Psoas muscle (tissue), 7 donors: ENCODE measurements at regions not wholly inside any gene's neighbourhood (a gene's known extent, or its start where the extent isn't known, plus 50 kb on each side); places are given as distances from the start of the nearest gene placed in this dataset.
A peak's percentile ranks its signal among the peaks of the same experiment; 100 is the strongest.
"Not testable (repeated sequence)": the region's sequence is repeated elsewhere in the genome, so short reads cannot be mapped to it uniquely, and the experiment has no call there.

ENCODE experiments used
- ATAC-seq, 4 donors: fragments of 200-7000 bp; cut with Tn5 transposase; one replicate each; pipeline ENCODE4 v1.9.1; 2020; ENCODE audit warnings: moderate library complexity in 3 of 4, mild to moderate bottlenecking in 2 of 4
- DNase-seq, 2 donors: peaks; one replicate each; pipeline ENCODE4 v3.0.0-alpha.2; 2020
- H3K27ac ChIP-seq: fragments of 200-600 bp; one replicate; pipeline ENCODE4 v1.8.0; 2022
- H3K27me3 ChIP-seq, 3 donors: fragments of 200-600 bp in 1 of 3; one replicate each; pipeline versions ENCODE4 v1.6.1 to v1.8.0; 2013 to 2022; ENCODE audit warnings: low read length in 2 of 3, mild to moderate bottlenecking in 2 of 3, moderate library complexity in 1 of 3; ENCODE audit not compliant: insufficient read depth in 3 of 3
- H3K36me3 ChIP-seq, 2 donors: fragments of 200-600 bp in 1 of 2; one replicate each; pipeline versions ENCODE4 v1.6.1 to v1.8.0; 2013 to 2022; ENCODE audit warnings: low read depth in 1 of 2, mild to moderate bottlenecking in 1 of 2, moderate library complexity in 1 of 2; ENCODE audit not compliant: insufficient read depth in 1 of 2
- H3K4me1 ChIP-seq: fragments of 200-600 bp; one replicate; pipeline ENCODE4 v1.8.0; 2022
- H3K4me3 ChIP-seq: fragments of 200-600 bp; one replicate; pipeline ENCODE4 v1.8.0; 2022; ENCODE audit warnings: mild to moderate bottlenecking
- H3K9me3 ChIP-seq: fragments of 200-600 bp; one replicate; pipeline ENCODE4 v1.8.0; 2022
- CTCF ChIP-seq: fragments of 200-600 bp; IDR thresholded peaks from one replicate; pipeline ENCODE4 v1.8.0; 2022; ENCODE audit warnings: antibody characterized with exemption
- WGBS, 3 donors: extraction: QIAGEN DNeasy Blood & Tissue Kit; methylation state at CpG; one replicate each; pipeline versions ENCODE4 v1.1.6 to v1.1.7; 2013; 5-methylcytosine and 5-hydroxymethylcytosine counted together
- intact Hi-C, 2 donors: fragments of 100-400 bp; cut with DNase I; formaldehyde crosslinking; loops; one replicate each; pipeline versions ENCODE4 v1.11.0 to v1.14.2; 2022
- donor health status: healthy with polysubstance abuse.
- donor health status: DM: no; HTN: no; CAD: no; lungs with moderate emphysema.
- donor health status: Bipolar disorder and iron deficiency.
- donor health status: healthy.
- donor health status: DM: yes; HTN: yes; CAD: no.
- donor health status: DM: no; HTN: no; CAD: no.
- donor health status: DM: yes; HTN: yes; CAD: no.

GRCh38 chr15:63444611-63445010 is 59.8 kb upstream of the USP3 start:
- H3K36me3 ChIP-seq, result no peaks in the 10 kb centered on the region
- no peak for DNase-seq
- H3K4me3 ChIP-seq, result no peak overlapping the region
- no peaks in the 10 kb centered on the region for H3K9me3 ChIP-seq
- TF ChIP-seq CTCF, result no peak
- no peaks in the 10 kb centered on the region for H3K27me3 ChIP-seq
- intact Hi-C loops, result no loop called here
- ATAC-seq, result no peak
- no peak overlapping the region for H3K27ac ChIP-seq
- no peaks in the 10 kb centered on the region for H3K4me1 ChIP-seq

GRCh38 chr15:63446255-63446654 is 58.1 kb upstream of the USP3 start:
- 76 to 88% (median 76%) methylated on average over 6 to 7 of the region's 7 CpGs for WGBS, 3 donors
- no peaks in the 10 kb centered on the region for H3K27me3 ChIP-seq

GRCh38 chr15:63447017-63447676 is 57.2 kb upstream of the USP3 start:
- Histone ChIP-seq H3K36me3 (no peaks in the 10 kb centered on the region), H3K27ac (no peak overlapping the region), H3K9me3 (no peaks in the 10 kb centered on the region), H3K27me3 (no peaks in the 10 kb centered on the region), H3K4me3 (no peak overlapping the region), H3K4me1 (no peaks in the 10 kb centered on the region)
- intact Hi-C loops, result no loop called here
- ATAC-seq (no peak), DNase-seq (no peak)
- no peak for TF ChIP-seq CTCF
- WGBS, 3 donors, result 75 to 79% (median 78%) methylated on average over 4 of the region's 4 CpGs

More at GRCh38 chr15:63446255-63446654, 58.1 kb upstream of the USP3 start:
- no peak for ATAC-seq
- H3K4me3 ChIP-seq, result no peak overlapping the region
- no peaks in the 10 kb centered on the region for H3K4me1 ChIP-seq
- H3K9me3 ChIP-seq, result no peaks in the 10 kb centered on the region
- intact Hi-C loops, result no loop called here
- TF ChIP-seq CTCF, result no peak
- H3K36me3 ChIP-seq, result no peaks in the 10 kb centered on the region
- no peak for DNase-seq
- H3K27ac ChIP-seq, result no peak overlapping the region

GRCh38 chr15:63448266-63448665 is 56.1 kb upstream of the USP3 start:
- no peak for TF ChIP-seq CTCF
- DNase-seq (no peak), ATAC-seq (no peak)
- intact Hi-C loops, result no loop called here
- Histone ChIP-seq H3K4me1 (no peaks in the 10 kb centered on the region), H3K4me3 (no peak overlapping the region), H3K27ac (no peak overlapping the region), H3K9me3 (no peaks in the 10 kb centered on the region), H3K36me3 (no peaks in the 10 kb centered on the region), H3K27me3 (no peaks in the 10 kb centered on the region)
- WGBS, 3 donors, result 75 to 78% (median 77%) methylated on average over 4 of the region's 4 CpGs

GRCh38 chr15:63448872-63449555 is 55.4 kb upstream of the USP3 start:
- H3K4me3 ChIP-seq, ATAC-seq, H3K4me1 ChIP-seq, H3K36me3 ChIP-seq, intact Hi-C loops, H3K27ac ChIP-seq, H3K27me3 ChIP-seq, H3K9me3 ChIP-seq: not testable (repeated sequence)
- DNase-seq, result peak; percentile 33 to 61
- WGBS, 3 donors, result 89 to 93% (median 90%) methylated on average over 11 of the region's 11 CpGs
